ENCODE measurements at regions not wholly inside any gene's neighbourhood (a gene's known extent, or its start where the extent isn't known, plus 50 kb on each side); places are given as distances from the start of the nearest gene placed in this dataset.
"Not testable (repeated sequence)": the region's sequence is repeated elsewhere in the genome, so short reads cannot be mapped to it uniquely, and the experiment has no call there.

DNA sequence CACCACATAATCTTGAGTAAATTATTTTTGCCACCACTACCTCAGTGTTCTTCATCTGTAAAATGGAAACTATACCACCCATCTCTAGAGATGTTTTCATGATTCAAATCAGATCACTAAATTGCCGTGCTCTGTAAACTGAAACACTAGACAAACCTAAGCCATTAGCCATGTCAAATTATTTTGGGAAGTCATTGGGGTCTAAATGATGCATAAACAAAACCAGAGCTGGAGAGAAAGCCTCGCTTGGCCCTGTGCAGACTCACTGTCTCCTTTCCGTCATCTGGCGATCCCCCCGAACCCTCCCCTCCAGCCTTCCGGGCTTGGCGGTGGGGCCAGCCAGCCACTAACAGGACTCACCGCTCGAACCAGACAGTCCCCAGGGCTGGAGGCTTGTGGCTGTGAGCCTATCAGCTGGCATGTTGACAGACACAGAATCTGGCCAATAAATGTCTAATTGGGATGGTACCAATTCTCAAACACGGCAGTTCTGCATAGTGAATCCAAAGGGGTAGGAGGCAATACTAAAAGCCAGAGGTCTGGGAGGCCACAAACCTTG, 256.5 kb downstream of the SEC61B start:
- in situ Hi-C loops (cut with HindIII; ENCODE audit: low pct_unique_long_range_greater_than_20kb, low sequenced_read_pairs), result no loop called here
- no peak for DNase-seq (ENCODE audit: low read depth, low spot score)

DNA sequence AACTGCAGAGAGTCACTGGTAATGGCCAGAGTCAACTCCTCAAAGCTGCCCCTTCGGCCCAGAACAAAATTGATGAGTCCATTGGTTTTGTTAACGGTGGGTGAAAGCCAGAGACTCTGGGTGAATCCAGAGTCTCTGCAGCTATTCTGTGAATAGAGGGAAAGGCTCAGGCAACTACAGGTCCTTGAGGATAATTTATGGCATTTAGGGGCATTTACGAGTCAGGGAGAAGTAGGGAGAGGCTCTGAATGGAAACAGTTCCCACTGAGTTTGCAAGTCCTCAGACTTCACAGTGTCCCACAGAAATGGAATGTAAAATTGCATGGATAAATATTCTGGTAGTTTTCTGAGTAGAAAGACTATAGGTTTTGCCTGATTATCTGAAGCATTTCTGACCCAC, 257.8 kb downstream of the SEC61B start:
- in situ Hi-C loops (cut with HindIII; ENCODE audit: low pct_unique_long_range_greater_than_20kb, low sequenced_read_pairs), result no loop called here
- DNase-seq (ENCODE audit: low read depth, low spot score), result no peak

- in situ Hi-C loops (cut with HindIII; ENCODE audit: low pct_unique_long_range_greater_than_20kb, low sequenced_read_pairs), result no loop called here
- no peak for DNase-seq (ENCODE audit: low read depth, low spot score)
Observed at GRCh38 chr9:99485459-99485858, 263.4 kb downstream of the SEC61B start.

- DNase-seq (ENCODE audit: low read depth, low spot score), result no peak
- in situ Hi-C loops (cut with HindIII; ENCODE audit: low pct_unique_long_range_greater_than_20kb, low sequenced_read_pairs), result no loop called here
Observed at GRCh38 chr9:99486684-99487083, 264.6 kb downstream of the SEC61B start.

- DNase-seq (ENCODE audit: low read depth, low spot score), result no peak
- in situ Hi-C loops (cut with HindIII; ENCODE audit: low pct_unique_long_range_greater_than_20kb, low sequenced_read_pairs), result no loop called here
Observed at GRCh38 chr9:99488131-99489059, 266.3 kb downstream of the SEC61B start.

DNA sequence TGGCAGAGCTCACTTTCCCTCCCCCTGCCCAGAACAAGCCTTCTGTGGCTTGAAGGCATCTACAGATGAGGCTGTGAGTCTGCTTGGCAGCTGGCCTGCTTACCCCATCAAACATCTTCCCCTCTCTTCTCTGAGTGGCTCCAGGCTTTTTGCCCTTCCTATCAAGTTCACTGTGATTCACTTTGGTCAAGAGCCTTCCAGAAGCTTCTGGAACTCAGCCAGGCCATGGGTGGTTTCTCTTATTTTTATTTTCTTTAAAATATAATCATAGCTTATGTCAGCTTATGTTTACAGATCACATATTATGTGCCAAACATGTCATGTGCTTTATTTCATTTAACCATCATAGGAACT, 267.0 kb downstream of the SEC61B start:
- no peak for DNase-seq (ENCODE audit: low read depth, low spot score)

DNA sequence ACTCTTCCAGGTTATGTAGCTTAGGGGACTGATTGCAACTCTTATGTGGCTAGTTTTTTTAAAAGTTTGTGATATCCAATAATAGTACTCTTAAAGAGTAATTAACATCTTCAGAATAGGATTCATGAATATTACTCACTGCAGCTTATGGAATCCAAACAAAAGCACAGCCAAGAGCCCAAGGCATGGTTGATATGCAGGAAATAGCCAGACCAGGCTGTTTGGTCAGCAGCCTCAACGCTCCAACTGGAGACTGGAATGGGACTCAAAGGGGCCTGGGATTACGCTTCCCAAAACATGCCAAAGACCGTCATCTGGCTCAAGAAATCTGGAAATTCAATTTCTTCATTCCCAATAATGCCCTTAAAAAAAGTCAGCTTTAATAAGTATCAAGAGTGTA, 268.6 kb downstream of the SEC61B start:
- in situ Hi-C loops (cut with HindIII; ENCODE audit: low pct_unique_long_range_greater_than_20kb, low sequenced_read_pairs), result no loop called here
- no peak for DNase-seq (ENCODE audit: low read depth, low spot score)

More for the DNA sequence above, 267.0 kb downstream of the SEC61B start:
- in situ Hi-C loops (cut with HindIII; ENCODE audit: low pct_unique_long_range_greater_than_20kb, low sequenced_read_pairs), result no loop called here

- in situ Hi-C loops (cut with HindIII; ENCODE audit: low pct_unique_long_range_greater_than_20kb, low sequenced_read_pairs), result no loop called here
- no peak for DNase-seq (ENCODE audit: low read depth, low spot score)
Observed at GRCh38 chr9:99491408-99492158, 269.5 kb downstream of the SEC61B start.

DNA sequence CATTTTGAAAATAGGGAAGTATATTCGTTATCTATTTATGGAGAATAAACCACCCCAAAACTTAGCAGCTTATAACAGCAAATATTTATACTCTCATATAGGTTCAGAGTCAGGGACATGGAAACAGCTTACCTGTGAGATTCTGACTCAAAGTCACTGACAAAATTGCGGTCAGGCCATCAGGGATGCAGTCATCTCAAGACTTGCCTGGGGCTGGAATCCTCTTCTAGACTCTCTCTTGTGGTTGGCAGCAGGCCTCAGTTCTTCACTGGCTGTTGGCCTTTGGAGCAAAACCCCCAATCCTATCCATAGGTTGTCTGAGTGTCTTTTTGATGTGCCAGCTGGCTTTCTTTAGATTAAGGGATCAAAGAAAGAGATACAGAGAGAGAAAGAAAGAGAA, 275.6 kb downstream of the SEC61B start:
- in situ Hi-C loops (cut with HindIII; ENCODE audit: low pct_unique_long_range_greater_than_20kb, low sequenced_read_pairs), result no loop called here
- DNase-seq (ENCODE audit: low read depth, low spot score), result no peak

DNA sequence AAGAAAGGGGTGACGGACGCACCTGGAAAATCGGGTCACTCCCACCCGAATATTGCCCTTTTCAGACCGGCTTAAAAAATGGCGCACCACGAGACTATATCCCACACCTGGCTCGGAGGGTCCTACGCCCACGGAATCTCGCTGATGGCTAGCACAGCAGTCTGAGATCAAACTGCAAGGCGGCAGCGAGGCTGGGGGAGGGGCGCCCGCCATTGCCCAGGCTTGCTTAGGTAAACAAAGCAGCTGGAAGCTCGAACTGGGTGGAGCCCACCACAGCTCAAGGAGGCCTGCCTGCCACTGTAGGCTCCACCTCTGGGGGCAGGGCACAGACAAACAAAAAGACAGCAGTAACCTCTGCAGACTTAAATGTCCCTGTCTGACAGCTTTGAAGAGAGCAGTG, 276.9 kb downstream of the SEC61B start:
- in situ Hi-C loops (cut with HindIII; ENCODE audit: low pct_unique_long_range_greater_than_20kb, low sequenced_read_pairs); DNase-seq (ENCODE audit: low read depth, low spot score): not testable (repeated sequence)

DNA sequence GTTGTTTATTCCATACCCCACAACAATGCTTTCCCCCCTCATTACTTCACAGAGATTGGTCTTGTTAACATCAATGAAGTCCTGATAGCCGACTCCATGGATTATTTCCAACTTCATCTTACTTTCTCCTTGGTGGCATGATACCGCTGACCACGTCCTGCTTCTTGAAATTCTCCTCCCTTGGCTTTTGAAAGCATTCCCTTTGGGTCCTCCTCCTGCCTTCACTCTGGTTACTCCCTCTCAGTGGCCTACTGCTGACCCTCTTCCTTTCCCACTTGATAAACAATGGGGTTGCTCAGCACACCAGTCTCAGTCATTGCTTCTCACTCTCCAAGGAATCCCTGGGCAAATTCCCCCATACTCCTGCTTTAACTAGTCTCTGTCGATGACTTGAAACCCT, 283.9 kb downstream of the SEC61B start:
- no peak for DNase-seq (ENCODE audit: low read depth, low spot score)

GRCh38 chr9:99506747-99507348, 284.8 kb downstream of the SEC61B start:
- no peak for DNase-seq (ENCODE audit: low read depth, low spot score)
- in situ Hi-C loops (cut with HindIII; ENCODE audit: low pct_unique_long_range_greater_than_20kb, low sequenced_read_pairs), result no loop called here

More for the DNA sequence above, 283.9 kb downstream of the SEC61B start:
- in situ Hi-C loops (cut with HindIII; ENCODE audit: low pct_unique_long_range_greater_than_20kb, low sequenced_read_pairs), result no loop called here

- DNase-seq (ENCODE audit: low read depth, low spot score), result no peak
- in situ Hi-C loops (cut with HindIII; ENCODE audit: low pct_unique_long_range_greater_than_20kb, low sequenced_read_pairs), result no loop called here
Observed at GRCh38 chr9:99509065-99509745, 287.1 kb downstream of the SEC61B start.

DNA sequence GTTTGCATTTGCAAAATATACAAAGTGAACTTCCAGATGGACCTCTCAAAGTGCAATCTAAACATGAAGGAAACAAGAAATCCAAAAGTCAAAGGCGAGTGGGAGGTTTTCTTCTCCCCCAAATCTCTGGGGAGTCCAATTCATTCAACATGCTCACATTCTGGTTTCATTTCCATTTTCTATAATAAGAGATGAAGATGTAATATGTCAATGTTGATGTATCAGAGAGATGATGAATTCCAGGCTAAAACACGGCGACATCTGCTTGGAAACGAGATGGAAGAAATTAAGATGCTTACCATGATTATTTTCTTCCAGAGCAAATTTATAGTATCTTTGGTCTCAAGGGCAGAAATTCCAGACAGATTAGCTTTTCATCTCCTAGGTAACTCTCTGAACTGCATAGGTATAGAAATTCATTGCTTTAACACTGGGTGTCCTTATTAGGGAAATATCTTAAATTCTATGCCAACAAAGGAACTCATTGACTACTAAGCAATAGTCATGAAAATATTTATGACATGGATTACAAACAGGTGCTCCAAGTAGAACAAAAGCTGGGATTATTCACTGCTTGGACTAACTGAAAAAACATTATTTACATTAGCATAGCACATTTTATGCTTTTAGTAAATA, 287.9 kb downstream of the SEC61B start:
- no peak for DNase-seq (ENCODE audit: low read depth, low spot score)
- in situ Hi-C loops (cut with HindIII; ENCODE audit: low pct_unique_long_range_greater_than_20kb, low sequenced_read_pairs), result no loop called here

- DNase-seq (ENCODE audit: low read depth, low spot score), result peak; percentile 56
- in situ Hi-C loops (cut with HindIII; ENCODE audit: low pct_unique_long_range_greater_than_20kb, low sequenced_read_pairs), result no loop called here
Observed at GRCh38 chr9:99511723-99512122, 289.6 kb downstream of the SEC61B start.

DNA sequence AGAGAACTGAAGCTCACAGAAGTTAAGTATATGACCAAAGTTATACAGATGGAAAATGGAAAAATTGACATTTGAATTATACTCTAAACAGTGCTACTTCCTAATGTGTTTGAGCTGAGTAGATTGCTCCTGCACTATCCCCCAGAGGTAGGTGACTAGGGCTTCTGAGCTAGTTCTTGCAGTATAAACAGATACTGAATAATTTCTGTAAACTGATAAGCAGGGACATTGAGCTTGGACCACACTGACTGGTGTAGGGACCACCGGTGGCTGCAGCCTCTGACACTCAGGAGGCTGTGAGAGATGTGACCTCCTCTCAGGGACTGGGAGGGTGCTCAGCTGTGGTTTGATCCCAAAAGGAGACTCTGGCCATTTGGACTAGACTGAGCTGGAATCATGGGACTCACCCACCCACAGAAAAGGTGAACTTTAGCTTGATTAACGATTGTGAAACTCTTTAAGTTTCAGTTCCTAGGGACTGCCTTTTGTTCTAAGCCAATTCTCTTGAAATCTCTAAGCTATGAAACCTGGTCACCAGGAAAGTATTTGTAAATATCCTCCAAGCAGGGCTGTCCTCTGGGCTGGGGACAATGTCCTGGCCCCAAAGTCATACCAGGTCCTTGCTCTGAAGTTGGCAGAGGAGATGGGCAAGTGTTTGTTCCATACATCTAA, 291.5 kb downstream of the SEC61B start:
- DNase-seq (ENCODE audit: low read depth, low spot score), result no peak

DNA sequence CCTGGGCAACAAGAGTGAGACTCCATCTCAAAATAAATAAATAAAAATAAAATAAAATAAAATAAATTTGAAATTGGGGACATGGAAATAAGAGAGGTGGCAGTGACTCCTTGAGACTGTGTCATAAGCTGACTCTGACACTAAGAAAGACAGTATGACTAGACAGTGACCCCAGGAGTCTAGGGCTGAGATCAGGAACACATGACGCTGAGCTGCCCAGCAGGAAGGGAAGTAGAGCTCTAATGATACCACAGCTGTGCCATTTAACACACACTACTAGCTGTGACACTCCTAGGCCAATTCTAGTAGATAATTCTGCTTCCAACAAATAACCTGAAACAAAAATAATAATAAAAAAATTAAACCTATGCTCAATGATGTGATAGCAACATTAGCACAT, 293.0 kb downstream of the SEC61B start:
- in situ Hi-C loops (cut with HindIII; ENCODE audit: low pct_unique_long_range_greater_than_20kb, low sequenced_read_pairs), result no loop called here
- DNase-seq (ENCODE audit: low read depth, low spot score), result no peak

More for the DNA sequence above, 291.5 kb downstream of the SEC61B start:
- in situ Hi-C loops (cut with HindIII; ENCODE audit: low pct_unique_long_range_greater_than_20kb, low sequenced_read_pairs), result no loop called here
